ENCODE measurements at regions not wholly inside any gene's neighbourhood (a gene's known extent, or its start where the extent isn't known, plus 50 kb on each side); places are given as distances from the start of the nearest gene placed in this dataset.

- Histone ChIP-seq H3K27me3 (replicated peaks in 1 of 7) (no peaks in the 10 kb centered on the region), H3K4me3 (no peak overlapping the region), H3K4me1 (peaks cover 0 to 16% (median 0%) of the 10 kb centered on the region in 6 donors), H3K9me3 (peaks cover 0 to 3% (median 0%) of the 10 kb centered on the region in 8 donors), H3K36me3 (no peaks in the 10 kb centered on the region), H3K27ac (no peak overlapping the region)
- 61 to 72% (median 69%) methylated on average over 20 of the region's 20 CpGs for WGBS, 5 donors
- TF ChIP-seq CTCF (IDR thresholded peaks at IDR 0.05 in 8 of 11, conservative IDR thresholded peaks at IDR 0.05 in 3 of 11) (no peak), POLR2AphosphoS5 (IDR thresholded peaks at IDR 0.05) (no peak), POLR2A (IDR thresholded peaks at IDR 0.05) (no peak)
- intact Hi-C loops (cut with DNase I; ENCODE audit: low total_unique reads), result no loop called here
- DNase-seq, result no peak
Measured at GRCh38 chr10:130368761-130369560, 232.8 kb downstream of the GLRX3 start.

- H3K27ac ChIP-seq, result no peak overlapping the region
- intact Hi-C loops (cut with DNase I; ENCODE audit: low total_unique reads), result no loop called here
- no peaks in the 10 kb centered on the region for H3K27me3 ChIP-seq (replicated peaks in 1 of 7)
- TF ChIP-seq POLR2AphosphoS5 (IDR thresholded peaks at IDR 0.05) (no peak), CTCF (IDR thresholded peaks at IDR 0.05 in 8 of 11, conservative IDR thresholded peaks at IDR 0.05 in 3 of 11) (no peak), POLR2A (IDR thresholded peaks at IDR 0.05) (no peak)
- no peak for DNase-seq
- WGBS, 5 donors, result 72 to 87% (median 77%) methylated on average over 11 to 13 of the region's 13 CpGs
- peaks cover 0 to 3% (median 0%) of the 10 kb centered on the region in 8 donors for H3K9me3 ChIP-seq
- H3K4me1 ChIP-seq, result peaks cover 0 to 16% (median 0%) of the 10 kb centered on the region in 6 donors
- no peak overlapping the region for H3K4me3 ChIP-seq
- no peaks in the 10 kb centered on the region for H3K36me3 ChIP-seq
Measured at GRCh38 chr10:130369645-130370381, 233.6 kb downstream of the GLRX3 start.

- Histone ChIP-seq H3K4me3 (no peak overlapping the region), H3K27ac (no peak overlapping the region), H3K27me3 (replicated peaks in 1 of 7) (no peaks in the 10 kb centered on the region), H3K36me3 (no peaks in the 10 kb centered on the region), H3K9me3 (peaks cover 0 to 5% (median 0%) of the 10 kb centered on the region in 8 donors), H3K4me1 (peaks cover 0 to 16% (median 0%) of the 10 kb centered on the region in 6 donors)
- 79 to 87% (median 83%) methylated on average over 10 of the region's 10 CpGs for WGBS, 5 donors
- DNase-seq, result no peak
- intact Hi-C loops (cut with DNase I; ENCODE audit: low total_unique reads), result no loop called here
- TF ChIP-seq CTCF (IDR thresholded peaks at IDR 0.05 in 8 of 11, conservative IDR thresholded peaks at IDR 0.05 in 3 of 11), result no peak
Measured at GRCh38 chr10:130370721-130371120, 234.5 kb downstream of the GLRX3 start.

- TF ChIP-seq POLR2AphosphoS5 (IDR thresholded peaks at IDR 0.05), result no peak
- no peak for TF ChIP-seq POLR2A (IDR thresholded peaks at IDR 0.05)
- no peak for TF ChIP-seq CTCF (IDR thresholded peaks at IDR 0.05 in 8 of 11, conservative IDR thresholded peaks at IDR 0.05 in 3 of 11)
- DNase-seq, result no peak
- intact Hi-C loops (cut with DNase I; ENCODE audit: low total_unique reads), result no loop called here
- peaks cover 0 to 7% (median 0%) of the 10 kb centered on the region in 8 donors for H3K9me3 ChIP-seq
- H3K27ac ChIP-seq, result no peak overlapping the region
- no peak overlapping the region for H3K4me3 ChIP-seq
- H3K36me3 ChIP-seq, result no peaks in the 10 kb centered on the region
- WGBS, 5 donors, result 61 to 74% (median 67%) methylated on average over 4 to 6 of the region's 6 CpGs
- H3K4me1 ChIP-seq, result peaks cover 0 to 16% (median 0%) of the 10 kb centered on the region in 6 donors
- H3K27me3 ChIP-seq (replicated peaks in 1 of 7), result no peaks in the 10 kb centered on the region
Measured at GRCh38 chr10:130371156-130371555, 235.0 kb downstream of the GLRX3 start.
